GM12891 (cell line): ENCODE measurements at regions not wholly inside any gene's neighbourhood (a gene's known extent, or its start where the extent isn't known, plus 50 kb on each side); places are given as distances from the start of the nearest gene placed in this dataset.

ENCODE experiments used
- POLR2A ChIP-seq: IDR thresholded peaks from 2 replicates; pipeline ENCODE4 v1.6.1; 2011; ENCODE audit warnings: low read depth, low read length, control low read depth
- POLR2AphosphoS5 ChIP-seq: IDR thresholded peaks from 2 replicates; pipeline ENCODE4 v1.6.1; 2011; ENCODE audit warnings: low read depth, low read length, control low read depth
- SPI1 ChIP-seq: IDR thresholded peaks from 2 replicates; pipeline ENCODE4 v1.6.1; 2011; ENCODE audit warnings: low read depth, low read length, control low read depth

- no peak for TF ChIP-seq POLR2A
- TF ChIP-seq POLR2AphosphoS5 = no peak
- TF ChIP-seq SPI1 = no peak
Measured at GRCh38 chr16:5383737-5384136, 286.1 kb upstream of the EEF2KMT start.
